HG03280 (cell line): ENCODE measurements at regions not wholly inside any gene's neighbourhood (a gene's known extent, or its start where the extent isn't known, plus 50 kb on each side); places are given as distances from the start of the nearest gene placed in this dataset.
"Not testable (repeated sequence)": the region's sequence is repeated elsewhere in the genome, so short reads cannot be mapped to it uniquely, and the experiment has no call there.

Experiments used
- ATAC-seq: cut with Tn5 transposase; IDR thresholded peaks from one replicate; pipeline ENCODE4 v1.9.1; 2021; ENCODE audit warnings: mild to moderate bottlenecking, moderate library complexity; ENCODE audit not compliant: unreplicated experiment

DNA sequence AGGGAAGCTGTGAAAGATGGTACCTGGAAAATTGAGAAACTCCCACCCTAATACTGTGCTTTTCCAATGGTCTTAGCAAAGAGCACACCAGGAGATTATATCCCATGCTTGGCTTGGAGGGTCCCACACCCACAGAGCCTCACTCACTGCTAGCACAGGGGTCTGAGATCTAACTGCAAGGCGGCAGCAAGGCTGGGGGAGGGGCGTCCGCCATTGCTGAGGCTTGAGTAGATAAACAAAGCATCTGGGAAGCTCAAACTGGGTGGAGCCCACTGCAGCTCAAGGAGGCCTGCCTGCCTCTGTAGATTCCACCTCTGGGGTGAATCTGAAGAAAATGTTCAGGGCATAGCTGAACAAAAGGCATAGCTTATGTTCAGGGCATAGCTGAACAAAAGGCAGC is 510.6 kb upstream of the LMO3 start:
- not testable (repeated sequence) for ATAC-seq

DNA sequence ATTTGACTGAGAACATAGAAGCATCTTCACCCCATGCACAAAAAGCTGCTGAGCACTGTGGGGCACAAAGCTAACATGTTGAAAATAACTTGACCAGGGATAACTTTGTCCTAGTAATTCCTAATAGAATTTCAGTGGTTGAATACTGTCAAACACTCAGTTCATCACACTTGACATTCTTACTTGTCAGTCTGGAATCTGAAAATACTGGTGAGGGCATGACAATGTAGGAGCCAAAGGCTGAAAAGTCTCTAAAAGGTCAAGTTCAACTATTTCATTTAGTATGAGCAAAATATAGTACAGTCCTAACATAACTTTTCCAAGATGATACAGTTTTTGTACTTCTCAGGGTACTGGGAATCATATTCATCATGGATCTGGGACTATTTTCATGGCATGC is 504.4 kb upstream of the LMO3 start:
- no peak for ATAC-seq

GRCh38 chr12:17108877-17109541 is 503.0 kb upstream of the LMO3 start:
- ATAC-seq, result no peak

GRCh38 chr12:17104801-17105200 is 498.8 kb upstream of the LMO3 start:
- no peak for ATAC-seq

DNA sequence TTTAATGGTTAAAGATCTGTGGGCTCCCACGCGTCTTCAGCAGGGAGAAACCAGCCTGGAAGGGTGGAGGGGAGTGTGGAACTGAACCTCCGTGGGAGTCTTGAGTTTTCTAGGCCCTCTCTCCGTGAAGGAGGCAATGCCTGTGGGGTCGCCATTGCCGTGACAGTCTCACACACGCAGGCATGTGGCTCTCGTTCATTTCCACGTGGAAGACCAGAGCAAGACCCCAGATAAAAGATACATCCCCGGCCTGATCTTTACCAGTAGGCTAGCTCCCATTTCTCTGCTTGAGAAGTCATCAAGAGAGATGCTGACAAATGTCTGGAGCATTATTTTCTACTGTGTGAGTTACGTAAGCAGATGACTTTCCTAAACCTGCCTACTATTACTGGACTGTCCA is 491.7 kb upstream of the LMO3 start:
- ATAC-seq, result no peak

DNA sequence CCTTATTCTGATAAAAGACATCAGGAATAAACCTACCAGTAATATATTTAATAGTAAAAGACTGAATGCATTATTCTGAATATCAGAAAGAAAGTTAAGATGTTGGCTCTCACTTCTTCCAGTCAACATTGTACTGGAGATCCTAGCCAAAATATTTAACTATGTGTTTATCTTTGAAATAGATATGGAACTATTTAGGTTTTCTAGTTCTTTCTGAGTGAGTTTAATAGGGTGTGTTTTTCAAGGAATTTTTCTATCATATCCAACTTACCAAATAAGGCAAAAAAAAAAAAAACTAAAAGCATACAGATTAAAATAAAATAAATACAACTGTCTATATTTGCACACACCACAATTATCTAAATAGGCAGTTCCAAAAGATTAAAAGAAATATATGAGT is 478.9 kb upstream of the LMO3 start:
- no peak for ATAC-seq

GRCh38 chr12:17079251-17079909 is 473.4 kb upstream of the LMO3 start:
- no peak for ATAC-seq

DNA sequence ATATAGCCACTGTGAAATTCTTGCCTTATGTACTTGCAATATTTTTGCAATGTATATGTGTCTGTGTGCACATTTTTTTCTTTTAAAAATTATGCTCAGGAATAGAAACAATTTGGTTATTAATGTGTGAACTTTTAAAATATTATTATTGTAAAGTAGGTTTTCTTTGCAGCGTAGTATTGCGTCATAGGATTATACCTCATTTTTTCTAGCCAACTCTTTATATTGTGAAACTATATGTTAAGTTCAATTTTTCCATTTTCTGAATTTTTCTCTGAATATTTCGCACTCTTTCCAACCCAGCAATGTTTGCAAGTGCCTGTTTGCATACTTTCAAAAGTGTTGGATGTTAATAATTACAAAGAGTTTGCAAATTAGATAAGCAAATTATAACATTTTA is 471.6 kb upstream of the LMO3 start:
- no peak for ATAC-seq

DNA sequence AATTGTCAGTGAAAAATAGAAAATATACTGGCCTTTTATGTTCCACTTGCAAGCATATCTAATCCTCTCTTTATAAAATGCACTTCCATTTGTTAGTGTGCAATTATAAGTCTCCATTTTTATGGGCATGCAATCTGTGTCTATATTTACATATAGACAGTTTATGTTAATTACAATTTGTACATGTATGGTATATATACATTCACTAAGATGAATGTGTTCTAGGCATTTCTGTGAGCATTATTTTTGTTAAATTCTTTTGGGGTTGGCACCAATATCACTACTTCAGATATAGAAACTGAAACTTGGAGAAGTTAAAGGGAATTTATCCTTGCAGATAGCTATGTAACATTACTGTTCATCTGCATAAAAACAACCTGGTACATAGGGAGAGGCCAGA is 470.8 kb upstream of the LMO3 start:
- ATAC-seq, result no peak

DNA sequence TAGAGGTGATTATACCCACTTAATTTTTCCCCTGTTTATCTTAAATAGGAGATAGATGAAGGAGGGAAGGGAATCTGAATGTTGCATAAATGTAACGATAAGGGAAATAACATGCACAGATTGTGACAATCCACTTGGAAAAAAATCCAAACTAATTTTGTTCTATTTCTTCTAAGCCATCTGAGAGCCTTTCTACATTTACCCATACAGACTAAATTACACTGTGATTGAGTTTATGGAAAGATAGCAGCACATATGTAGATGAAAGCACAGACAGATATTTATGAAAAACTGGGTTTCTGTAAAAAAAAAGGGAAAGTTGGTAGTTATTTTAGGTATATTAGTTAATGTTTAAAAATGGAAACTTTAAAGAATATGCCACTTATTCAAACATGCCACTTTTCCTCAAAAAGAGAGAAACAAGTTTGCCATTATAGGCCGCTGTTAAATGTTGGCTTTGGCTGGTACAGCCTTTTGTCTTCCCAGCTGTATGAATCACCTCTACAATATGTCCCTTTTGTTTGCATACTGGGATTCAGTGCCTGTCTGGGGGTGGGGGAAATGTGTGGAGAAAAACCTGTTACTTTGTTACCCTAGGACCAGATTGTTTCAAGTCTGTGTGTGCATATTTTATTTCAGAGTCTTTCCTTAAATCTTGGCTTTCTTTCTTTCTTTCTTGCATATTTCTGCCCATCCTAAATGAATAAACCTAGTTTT is 470.2 kb upstream of the LMO3 start:
- ATAC-seq, result no peak

- no peak for ATAC-seq
These were observed 458.9 kb upstream of the LMO3 start for GRCh38 chr12:17064834-17065233.

DNA sequence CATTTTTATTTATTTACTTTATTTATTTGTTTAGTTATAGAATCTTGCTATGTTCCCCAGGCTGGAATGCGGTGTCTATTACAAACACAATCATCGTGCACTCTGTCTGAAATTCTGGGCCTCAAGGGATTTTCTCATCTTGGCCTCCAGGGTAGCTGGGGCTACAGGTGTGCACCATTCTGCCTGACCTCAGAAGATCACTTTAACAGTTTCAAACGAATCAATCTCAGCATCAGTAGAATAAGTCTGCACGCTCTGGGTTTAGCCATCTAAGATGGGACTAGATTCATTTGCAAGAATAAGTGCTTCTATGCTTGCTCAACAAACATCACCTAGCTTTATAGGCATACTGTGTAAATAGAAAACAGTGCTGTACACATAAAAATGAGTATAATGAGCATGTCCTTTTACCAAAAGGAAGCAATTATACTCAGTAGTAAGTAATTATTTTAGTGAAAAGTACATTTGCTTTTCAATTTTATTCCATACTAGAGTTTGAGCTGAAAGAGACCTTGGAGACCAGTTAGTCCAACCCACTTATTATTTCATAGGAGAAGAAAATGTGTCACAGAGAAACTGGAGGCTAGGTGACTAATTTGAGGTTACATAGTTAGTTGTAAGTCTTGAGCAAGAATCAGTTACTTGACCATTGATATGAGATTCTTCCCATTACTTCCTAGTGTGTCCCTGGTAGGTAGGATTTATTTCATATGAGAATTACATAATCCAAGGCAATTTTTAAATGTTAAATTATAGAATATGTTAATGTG is 456.5 kb upstream of the LMO3 start:
- no peak for ATAC-seq

- no peak for ATAC-seq
These were observed 454.3 kb upstream of the LMO3 start for GRCh38 chr12:17060260-17060659.

GRCh38 chr12:17056546-17056945 is 450.6 kb upstream of the LMO3 start:
- no peak for ATAC-seq

DNA sequence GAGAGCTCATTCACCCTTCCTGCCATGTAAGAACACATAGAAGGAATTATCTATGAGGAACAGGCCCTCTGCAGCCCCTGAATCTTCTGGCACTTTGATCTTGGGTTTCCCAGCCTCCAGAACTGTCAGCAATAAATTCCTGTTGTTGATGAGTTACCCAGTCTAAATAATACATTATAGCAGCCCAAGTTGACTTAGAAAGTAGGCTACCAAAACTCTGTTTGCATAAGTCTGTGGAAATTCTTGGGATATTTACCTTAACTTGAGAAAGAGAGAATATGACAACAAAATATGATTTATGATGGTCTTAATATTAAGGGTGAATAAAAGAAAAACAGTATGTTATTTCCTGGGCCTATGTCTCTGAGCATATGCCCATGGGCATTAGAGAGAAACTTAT is 433.0 kb upstream of the LMO3 start:
- no peak for ATAC-seq

DNA sequence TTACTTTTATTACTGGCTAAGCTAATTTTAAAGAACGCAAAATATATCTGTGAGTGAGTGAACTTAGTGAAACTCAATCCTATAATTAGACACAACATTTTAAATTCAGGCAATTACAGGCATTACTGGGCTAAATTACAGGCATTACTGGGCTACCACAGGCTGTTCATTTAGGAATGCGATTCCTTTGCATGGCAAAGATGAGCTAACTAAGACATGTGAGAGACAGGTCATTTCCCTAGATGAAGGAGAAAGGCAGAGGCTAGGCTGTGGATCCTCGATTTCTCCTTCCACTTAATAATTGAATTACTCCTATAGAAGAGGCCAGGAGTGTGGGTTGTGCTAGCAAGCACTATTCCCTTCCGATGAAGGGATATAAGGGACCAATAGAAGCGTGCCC is 429.4 kb upstream of the LMO3 start:
- no peak for ATAC-seq

DNA sequence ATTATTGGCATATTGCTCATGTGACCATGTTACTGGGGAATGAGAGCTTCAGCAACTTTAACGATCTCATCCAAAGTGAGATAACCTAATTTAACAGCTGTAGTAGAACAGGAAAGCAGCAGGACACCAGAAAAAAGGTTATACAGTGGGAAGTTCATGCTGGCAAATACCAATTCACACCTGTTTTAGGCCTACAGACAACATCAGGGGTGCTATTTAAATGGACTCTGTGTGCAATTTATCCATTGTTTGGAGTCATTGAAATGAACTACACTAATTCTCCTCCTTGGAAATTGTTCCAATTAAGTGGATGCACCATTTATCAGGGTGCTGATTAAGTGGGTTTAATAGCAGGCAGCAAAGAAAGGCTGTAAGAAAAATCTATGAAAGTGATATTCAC is 424.4 kb upstream of the LMO3 start:
- no peak for ATAC-seq

GRCh38 chr12:17028348-17028747 is 422.4 kb upstream of the LMO3 start:
- no peak for ATAC-seq

DNA sequence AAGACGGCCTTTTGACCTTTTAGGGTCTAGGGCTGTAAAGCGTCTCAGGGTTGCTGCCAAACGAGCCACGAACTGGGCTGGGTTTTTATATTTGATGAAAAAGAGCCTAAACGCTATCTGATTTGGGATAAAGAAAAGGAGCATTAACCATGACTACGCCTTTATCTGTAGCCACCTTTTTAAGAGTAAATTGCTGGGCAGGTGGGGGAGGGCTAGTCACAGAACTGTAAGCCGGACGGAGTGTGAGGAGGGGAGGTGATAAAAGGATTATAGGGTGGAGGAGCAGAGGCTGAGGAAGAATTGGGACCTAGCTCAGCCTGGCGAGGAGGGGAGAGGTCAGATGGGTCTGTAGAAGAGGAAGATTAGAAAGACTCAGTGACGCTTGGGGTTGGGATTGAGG is 419.5 kb upstream of the LMO3 start:
- not testable (repeated sequence) for ATAC-seq

DNA sequence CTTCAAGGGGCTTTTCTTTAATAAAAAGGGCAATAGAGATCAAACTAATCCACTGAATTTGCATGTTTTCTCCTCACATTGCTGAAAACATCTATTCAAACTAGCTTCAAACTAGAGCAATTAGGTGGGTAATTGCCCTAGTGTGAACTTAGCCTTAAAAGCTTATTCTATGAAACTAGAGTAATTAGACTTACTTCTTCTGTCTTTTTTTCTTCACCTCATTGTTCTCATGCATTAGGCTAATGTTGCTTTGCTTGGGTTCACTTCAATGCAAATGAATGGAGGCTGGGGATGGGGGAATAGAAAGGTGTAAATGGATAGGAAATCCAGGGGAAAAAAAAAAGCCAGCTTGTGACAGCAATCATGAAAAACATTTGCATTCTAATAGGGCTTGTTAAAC is 414.8 kb upstream of the LMO3 start:
- no peak for ATAC-seq

DNA sequence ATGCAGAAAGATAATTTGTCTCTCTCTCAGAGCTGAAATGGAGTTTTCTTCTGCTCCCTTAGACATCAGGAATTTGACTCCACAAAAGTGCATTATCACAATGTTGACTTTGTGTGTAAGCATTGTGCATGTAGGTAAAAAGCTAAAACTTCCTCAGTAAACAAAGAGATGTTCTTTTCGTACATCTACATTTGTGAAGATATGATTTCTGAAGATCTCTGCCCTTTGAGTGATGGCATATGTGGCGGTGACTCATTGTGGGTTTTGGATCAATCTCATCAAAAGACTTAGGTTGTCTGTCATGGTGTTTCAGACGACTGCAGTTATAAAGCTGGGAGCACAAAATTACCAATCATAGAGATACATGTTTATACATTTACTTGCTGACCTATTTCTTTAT is 411.4 kb upstream of the LMO3 start:
- no peak for ATAC-seq
